ENCODE measurements at regions not wholly inside any gene's neighbourhood (a gene's known extent, or its start where the extent isn't known, plus 50 kb on each side); places are given as distances from the start of the nearest gene placed in this dataset.

- no peak for DNase-seq
These were observed 459.2 kb downstream of the TSHZ3 start for GRCh38 chr19:30890033-30890432.

GRCh38 chr19:30888937-30889336 is 460.3 kb downstream of the TSHZ3 start:
- DNase-seq: no peak

DNA sequence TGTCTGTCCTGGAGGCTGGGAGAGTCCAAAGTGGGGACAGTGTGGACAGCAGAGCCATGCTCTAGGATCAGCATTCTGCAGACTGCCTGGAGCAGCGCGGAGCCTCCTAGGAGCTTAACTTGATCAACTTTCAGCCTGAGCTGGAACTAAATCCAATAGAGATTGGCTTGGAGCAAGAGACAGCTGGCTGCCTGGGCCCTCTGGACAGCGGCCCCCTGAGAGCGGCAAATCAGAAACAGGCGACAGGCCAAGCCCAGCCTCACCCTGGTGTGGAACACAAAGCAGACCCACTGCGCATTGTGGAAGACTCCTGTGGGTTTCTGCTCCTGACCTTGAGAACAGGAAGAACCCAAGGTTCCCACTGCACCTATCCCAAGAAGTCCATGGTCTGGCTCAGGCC is 462.2 kb downstream of the TSHZ3 start:
- no peak for DNase-seq

GRCh38 chr19:30886222-30886621 is 463.0 kb downstream of the TSHZ3 start:
- no peak for DNase-seq

- DNase-seq: no peak
These were observed 465.0 kb downstream of the TSHZ3 start for GRCh38 chr19:30884146-30884812.

DNA sequence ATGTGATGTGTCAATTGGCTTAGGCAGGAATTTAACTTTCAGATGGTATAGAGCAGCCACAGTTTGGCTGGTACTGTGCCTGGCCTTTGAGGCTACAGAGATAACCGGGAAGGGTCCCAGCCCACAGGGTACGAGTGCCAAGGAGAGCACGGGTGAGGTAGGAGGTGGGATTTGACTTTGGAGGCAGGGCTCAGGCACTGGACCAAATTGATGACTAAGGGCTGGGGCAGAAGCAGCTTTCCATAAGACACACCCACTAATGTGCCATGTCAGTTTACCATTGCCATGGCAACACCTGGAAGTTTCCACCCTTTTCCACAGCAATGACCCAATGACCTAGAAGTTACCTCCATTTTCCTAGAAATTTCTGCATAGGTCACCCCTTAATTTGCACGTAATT is 466.2 kb downstream of the TSHZ3 start:
- DNase-seq: no peak

DNA sequence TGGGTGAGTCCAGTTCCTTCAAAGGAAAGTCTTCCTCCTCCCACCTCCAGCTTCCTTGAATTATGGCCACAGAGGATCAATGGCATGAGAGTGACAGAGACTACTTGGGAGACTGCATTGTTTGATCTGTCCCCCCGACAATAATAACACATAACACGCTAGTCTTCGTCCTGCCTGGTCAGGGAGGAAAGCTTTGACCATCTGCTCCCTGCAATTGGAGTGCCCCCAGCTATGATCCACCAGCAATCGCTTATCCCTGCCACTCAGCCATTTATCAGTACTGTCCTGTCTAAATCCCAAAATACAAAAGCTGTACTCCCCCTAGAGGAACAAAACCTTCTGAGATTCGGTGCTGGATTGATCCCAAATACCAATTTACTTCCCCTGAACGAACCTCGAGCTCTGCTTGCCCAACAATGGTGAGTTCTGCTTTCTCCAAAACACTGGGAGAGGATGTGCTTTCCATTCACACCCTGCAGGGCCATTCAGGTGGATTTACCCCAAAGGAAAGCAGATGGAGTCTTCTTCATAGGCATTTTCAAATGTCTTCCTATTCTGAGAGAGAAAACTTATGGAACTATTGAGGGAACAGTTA is 466.7 kb downstream of the TSHZ3 start:
- no peak for DNase-seq

- DNase-seq: no peak
These were observed 467.3 kb downstream of the TSHZ3 start for GRCh38 chr19:30881930-30882329.

DNA sequence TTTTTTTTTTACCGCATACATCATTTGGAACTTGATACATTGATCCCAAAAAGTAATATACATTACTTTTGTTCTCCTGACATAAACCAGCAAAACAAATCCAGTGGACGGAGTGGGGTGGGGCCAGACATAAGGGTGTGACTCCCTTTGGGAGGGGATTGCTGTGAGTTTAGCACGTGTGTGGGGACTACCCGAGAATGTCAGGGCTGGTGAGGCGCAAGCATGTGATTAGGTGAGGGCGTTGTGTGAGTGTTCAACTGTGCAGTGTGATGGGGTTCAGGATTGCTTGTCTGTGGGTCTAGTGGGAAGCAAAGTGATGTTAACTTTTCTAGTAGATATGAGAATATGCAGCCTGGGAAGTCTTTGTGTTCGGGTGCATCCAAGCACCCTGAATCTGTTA is 468.0 kb downstream of the TSHZ3 start:
- DNase-seq: no peak

- no peak for DNase-seq
These were observed 468.7 kb downstream of the TSHZ3 start for GRCh38 chr19:30880551-30880950.

GRCh38 chr19:30880151-30880550 is 469.1 kb downstream of the TSHZ3 start:
- DNase-seq: no peak

GRCh38 chr19:30879736-30880135 is 469.5 kb downstream of the TSHZ3 start:
- DNase-seq: no peak

- no peak for DNase-seq
These were observed 470.0 kb downstream of the TSHZ3 start for GRCh38 chr19:30879225-30879624.

GRCh38 chr19:30878495-30878894 is 470.7 kb downstream of the TSHZ3 start:
- DNase-seq: no peak

- no peak for DNase-seq
These were observed 471.5 kb downstream of the TSHZ3 start for GRCh38 chr19:30877661-30878113.

DNA sequence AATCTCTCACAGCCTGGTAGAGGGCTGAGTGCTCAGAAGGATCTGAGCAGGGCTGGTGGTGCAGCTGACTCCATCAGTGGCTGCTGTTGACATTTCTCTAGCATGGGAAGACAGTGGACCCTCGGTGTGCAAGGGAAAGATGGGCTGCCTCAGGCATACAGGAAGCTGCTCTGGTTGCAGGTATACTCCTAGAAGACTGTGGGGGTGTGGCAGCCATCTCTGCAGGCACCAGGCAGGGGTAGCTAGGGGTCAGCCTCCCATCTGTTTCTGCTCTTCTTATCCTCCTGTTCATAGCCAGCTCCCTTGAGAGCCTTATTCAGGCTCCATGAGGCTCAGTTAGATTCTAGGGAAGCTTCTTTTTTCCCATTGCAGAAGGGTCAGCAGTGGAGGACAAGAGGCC is 475.5 kb downstream of the TSHZ3 start:
- no peak for DNase-seq

DNA sequence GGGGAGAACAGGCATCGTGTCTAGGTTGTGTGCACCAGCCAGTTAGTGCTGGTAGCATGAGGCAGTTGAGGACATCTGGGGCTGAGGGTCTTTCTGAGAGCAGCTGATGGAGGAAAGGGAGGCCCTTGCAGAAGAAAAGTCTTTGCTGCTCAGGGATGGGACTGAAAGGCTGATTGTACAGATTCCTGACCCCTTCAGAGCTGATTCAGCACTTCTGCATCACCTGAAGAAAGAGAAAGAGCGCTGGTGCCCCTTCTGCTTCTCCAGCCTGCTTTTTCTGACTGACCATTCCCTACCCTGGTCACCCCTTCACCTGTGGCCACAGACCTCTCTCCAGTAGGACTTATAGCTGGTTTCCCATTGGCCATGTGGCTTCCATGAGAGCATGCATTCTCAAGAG is 476.2 kb downstream of the TSHZ3 start:
- DNase-seq: no peak

GRCh38 chr19:30871979-30872378 is 477.3 kb downstream of the TSHZ3 start:
- no peak for DNase-seq

- no peak for DNase-seq
These were observed 478.4 kb downstream of the TSHZ3 start for GRCh38 chr19:30870876-30871275.

GRCh38 chr19:30865511-30865910 is 483.7 kb downstream of the TSHZ3 start:
- DNase-seq: no peak

DNA sequence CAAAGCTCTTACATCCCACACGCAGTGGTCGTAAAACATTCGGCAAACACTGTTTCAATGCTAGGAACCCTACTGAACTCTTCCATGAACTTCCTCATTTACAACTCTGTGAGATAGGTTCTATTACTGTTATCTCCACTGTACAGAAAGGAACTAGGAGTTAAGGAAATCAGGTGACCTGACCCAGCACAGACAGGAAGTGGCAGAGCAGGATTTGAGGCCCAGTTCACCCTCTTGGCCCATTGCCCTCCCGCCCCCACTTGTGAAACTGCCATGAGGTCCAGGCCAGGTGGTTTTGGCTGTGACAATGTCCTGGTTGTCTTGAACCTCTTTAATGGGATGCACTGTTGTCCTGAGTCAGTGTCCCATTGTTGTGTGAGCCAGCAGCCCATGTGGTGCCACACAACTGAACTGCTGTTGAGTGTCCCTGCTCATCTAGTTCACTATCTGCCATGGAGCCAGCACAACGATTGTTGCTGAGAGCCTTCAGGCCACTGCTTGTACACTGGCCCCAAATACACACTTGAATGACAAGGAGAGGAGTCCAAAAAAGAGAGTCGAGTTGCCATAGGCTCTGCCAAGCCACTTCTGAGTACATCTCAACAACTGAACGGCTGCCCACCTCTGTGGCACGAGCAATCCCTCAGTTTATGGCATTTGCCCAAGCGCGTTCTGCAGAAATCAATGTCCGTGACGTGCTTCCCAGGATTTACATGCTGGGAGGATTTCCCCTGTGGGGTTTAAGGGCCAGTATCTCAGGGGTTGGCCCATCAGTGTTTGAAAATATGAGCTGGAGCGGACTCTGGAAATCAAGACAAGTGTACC is 484.6 kb downstream of the TSHZ3 start:
- no peak for DNase-seq

DNA sequence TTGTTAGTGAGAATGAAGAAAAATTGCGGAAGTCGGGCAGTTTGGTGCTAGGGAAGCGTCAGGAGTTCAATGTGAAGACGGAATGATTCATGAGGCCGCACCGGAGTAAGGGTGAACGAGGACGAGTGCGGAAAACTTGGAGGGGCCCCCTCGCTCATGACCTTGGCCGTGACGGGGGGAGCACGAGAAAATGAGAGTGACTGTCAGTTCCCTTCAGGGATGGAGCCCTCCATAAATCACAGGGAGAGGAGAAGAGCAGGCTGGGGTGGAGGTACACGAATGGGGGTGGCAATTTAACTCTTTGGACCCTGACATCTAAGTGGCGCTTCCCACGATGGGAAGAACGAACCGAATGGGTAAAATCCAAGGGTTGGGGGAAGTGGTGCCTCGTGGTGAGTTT is 486.4 kb downstream of the TSHZ3 start:
- no peak for DNase-seq

DNA sequence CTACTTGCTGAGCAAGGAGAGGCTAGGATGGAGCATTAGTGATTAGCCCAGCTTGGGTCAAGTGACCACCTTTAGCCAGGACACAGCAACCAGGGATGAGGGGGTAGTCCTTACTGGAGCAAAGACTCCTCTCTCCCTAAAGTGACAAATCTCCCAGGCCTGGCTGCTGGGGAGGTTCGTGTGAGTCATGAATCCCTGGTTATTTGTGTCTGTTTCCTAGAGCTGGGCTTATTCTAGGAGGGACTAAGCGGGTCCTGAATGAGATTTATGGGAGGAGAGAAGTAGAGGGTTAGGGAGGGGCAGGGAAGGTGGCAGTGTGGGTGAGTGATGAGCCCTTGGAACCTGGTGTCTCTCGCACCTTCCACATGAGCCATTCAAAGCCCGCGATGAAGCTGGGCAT is 487.3 kb downstream of the TSHZ3 start:
- no peak for DNase-seq

- DNase-seq: no peak
These were observed 485.8 kb downstream of the ZNF536 start for GRCh38 chr19:30857966-30858490.
